Stomach (tissue), 8 donors: ENCODE measurements at regions not wholly inside any gene's neighbourhood (a gene's known extent, or its start where the extent isn't known, plus 50 kb on each side); places are given as distances from the start of the nearest gene placed in this dataset.

Experiments
- DNase-seq, 2 donors: peaks; one replicate each; pipeline versions ENCODE4 v3.0.0 to v3.0.0-alpha.2; 2013 to 2019
- H3K27ac ChIP-seq, 5 donors: fragments of 200-600 bp in 4 of 5; sonication (generic) in 4 of 5; one replicate each; pipeline ENCODE4 v1.5.1; 2013 to 2019; ENCODE audit warnings: mild to moderate bottlenecking in 1 of 5, moderate library complexity in 1 of 5
- H3K27me3 ChIP-seq, 3 donors: fragments of 200-600 bp; sonication (generic); one replicate each; pipeline ENCODE4 v1.5.1; 2017 to 2019; ENCODE audit warnings: mixed run types in 1 of 3
- H3K36me3 ChIP-seq, 4 donors: fragments of 200-600 bp; sonication (generic); 1 replicate in 3 of 4; 2 replicates in 1 of 4; pipeline ENCODE4 v1.5.1; 2016 to 2019
- H3K4me1 ChIP-seq, 4 donors: fragments of 200-600 bp; sonication (generic); one replicate each; pipeline ENCODE4 v1.5.1; 2016 to 2019
- H3K4me3 ChIP-seq, 4 donors: fragments of 200-600 bp; sonication (generic) in 3 of 4; one replicate each; pipeline ENCODE4 v1.5.1; 2016 to 2019; ENCODE audit warnings: mild to moderate bottlenecking in 1 of 4
- H3K9me3 ChIP-seq, 4 donors: fragments of 200-600 bp; sonication (generic); one replicate each; pipeline ENCODE4 v1.5.1; 2016 to 2019
- EP300 ChIP-seq: sonication (generic); formaldehyde crosslinking; IDR thresholded peaks from one replicate; pipeline ENCODE4 v1.6.1; 2017; ENCODE audit warnings: antibody characterized with exemption
- POLR2A ChIP-seq, 4 donors: fragments of 450-650 bp; IDR thresholded peaks; one replicate each; pipeline ENCODE4 v1.6.1; 2016; ENCODE audit warnings: antibody characterized with exemption in 4 of 4, control low read depth in 2 of 4, mild to moderate bottlenecking in 1 of 4, moderate library complexity in 1 of 4
- POLR2AphosphoS5 ChIP-seq, 3 donors: sonication (generic); formaldehyde crosslinking; IDR thresholded peaks; one replicate each; pipeline ENCODE4 v1.6.1; 2016; ENCODE audit warnings: antibody characterized with exemption in 3 of 3
- WGBS, 5 donors: extraction: QIAGEN DNeasy Blood & Tissue Kit in 3 of 5; methylation state at CpG; one replicate each; pipeline versions ENCODE4 v1.1.5 to v1.1.7; 2013 to 2018; 5-methylcytosine and 5-hydroxymethylcytosine counted together
- intact Hi-C: fragments of 100-400 bp; cut with DNase I; formaldehyde crosslinking; loops from one replicate; pipeline ENCODE4 v1.15.1; 2023; ENCODE audit warnings: low total_unique reads
- TF ChIP-seq, protein P1 (sequence below), 7 experiments: fragments of 450-650 bp in 4 of 7; fragments of 200-600 bp in 3 of 7; sonication (generic) in 3 of 7; IDR thresholded peaks; one replicate each; pipeline ENCODE4 v1.5.1; 2016 to 2019; ENCODE audit warnings: antibody characterized with exemption in 7 of 7, control low read depth in 2 of 7, mild to moderate bottlenecking in 1 of 7
- donor health status: healthy with polysubstance abuse.
- donor health status: Bipolar disorder and iron deficiency.
- donor health status: healthy.

DNA sequence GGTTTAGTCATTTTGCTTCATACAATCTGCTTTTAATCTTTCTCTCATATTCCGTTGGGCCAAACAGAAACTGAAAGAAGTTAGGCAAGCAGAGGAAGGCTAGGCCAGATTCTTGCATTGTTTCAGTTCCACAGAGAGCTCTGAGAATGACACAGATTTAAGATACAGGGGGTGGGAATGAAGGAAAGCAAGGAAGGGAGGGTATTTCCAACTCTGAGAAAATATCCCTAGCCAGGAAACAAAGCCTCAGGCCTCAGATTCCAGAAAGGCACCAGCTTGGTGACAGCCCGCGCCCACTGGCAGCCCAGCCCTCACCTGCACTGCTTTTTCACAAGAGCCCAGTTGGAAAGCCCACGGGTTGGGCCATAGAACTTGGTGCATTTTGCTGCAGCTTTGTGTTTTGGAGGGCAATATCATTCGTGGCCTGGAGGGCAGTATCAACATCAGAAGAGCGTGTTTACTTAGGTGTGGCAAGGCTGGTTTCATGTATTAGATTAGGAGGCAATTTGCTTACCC, 63.5 kb downstream of the ENC1 start:
- Histone ChIP-seq H3K27me3 (no peaks in the 10 kb centered on the region), H3K4me3 (no peak overlapping the region), H3K36me3 (no peaks in the 10 kb centered on the region), H3K27ac (peak overlapping the region; percentile 47 to 88 (median 77)), H3K9me3 (no peaks in the 10 kb centered on the region), H3K4me1 (peaks cover 19 to 47% (median 27%) of the 10 kb centered on the region in 4 donors)
- intact Hi-C loops: no loop called here
- WGBS, 5 donors: 21 to 55% (median 28%) methylated on average over 4 to 6 of the region's 6 CpGs
- TF ChIP-seq POLR2AphosphoS5 (IDR thresholded peaks at IDR 0.05): peak in 1 of 3 donors; percentile 40
- TF ChIP-seq POLR2A (IDR thresholded peaks at IDR 0.05): no peak
- DNase-seq: peak in 1 of 2 donors; percentile 80

DNA sequence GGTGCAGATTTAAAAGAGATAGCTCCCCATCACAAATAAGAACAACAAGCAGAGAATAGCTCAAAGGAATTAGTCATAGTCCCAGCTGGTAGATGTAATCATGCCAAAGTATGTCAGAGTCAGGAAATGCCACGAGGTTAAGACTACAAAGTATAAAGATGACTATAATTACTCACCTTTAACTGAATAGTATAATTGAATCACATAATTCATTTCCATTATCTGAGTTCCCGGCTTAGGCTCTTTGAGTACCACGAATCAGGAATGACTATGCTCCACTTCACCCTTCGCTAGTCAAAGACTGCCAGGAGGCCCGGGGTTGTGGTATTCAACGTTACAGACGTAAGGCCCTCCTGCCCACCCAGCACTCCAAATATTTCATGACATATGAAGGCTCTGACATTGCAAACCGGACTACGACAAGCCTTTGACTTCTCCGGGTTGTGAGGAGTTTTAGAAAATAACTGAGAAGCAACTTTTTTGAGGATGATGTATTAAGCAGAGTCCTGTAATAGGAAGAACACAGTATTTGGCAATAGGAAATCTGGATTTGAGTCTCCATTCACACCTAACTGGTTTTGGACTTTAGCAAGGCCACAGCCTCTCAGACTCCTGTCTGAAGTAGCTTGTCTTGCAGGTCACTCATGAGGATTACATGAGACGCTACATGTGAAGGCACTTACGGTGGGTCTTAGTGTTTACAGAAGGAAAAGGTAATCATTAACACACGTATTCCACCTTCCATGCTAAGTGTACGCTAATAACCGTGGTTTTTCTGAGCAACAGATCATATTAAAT, 64.6 kb downstream of the ENC1 start:
- no peaks in the 10 kb centered on the region for H3K9me3 ChIP-seq
- H3K27me3 ChIP-seq: no peaks in the 10 kb centered on the region
- intact Hi-C loops: no loop called here
- peaks cover 19 to 49% (median 25%) of the 10 kb centered on the region in 4 donors for H3K4me1 ChIP-seq
- no peak overlapping the region for H3K4me3 ChIP-seq
- WGBS, 5 donors: 69 to 74% (median 73%) methylated on average over 15 of the region's 15 CpGs
- H3K27ac ChIP-seq: peak overlapping the region in 4 of 5 donors; percentile 60 to 88 (median 80)
- DNase-seq: no peak
- TF ChIP-seq POLR2A (IDR thresholded peaks at IDR 0.05) (no peak), POLR2AphosphoS5 (IDR thresholded peaks at IDR 0.05) (peak in 1 of 3 donors; percentile 11), EP300 (no peak)
- H3K36me3 ChIP-seq: no peaks in the 10 kb centered on the region

DNA sequence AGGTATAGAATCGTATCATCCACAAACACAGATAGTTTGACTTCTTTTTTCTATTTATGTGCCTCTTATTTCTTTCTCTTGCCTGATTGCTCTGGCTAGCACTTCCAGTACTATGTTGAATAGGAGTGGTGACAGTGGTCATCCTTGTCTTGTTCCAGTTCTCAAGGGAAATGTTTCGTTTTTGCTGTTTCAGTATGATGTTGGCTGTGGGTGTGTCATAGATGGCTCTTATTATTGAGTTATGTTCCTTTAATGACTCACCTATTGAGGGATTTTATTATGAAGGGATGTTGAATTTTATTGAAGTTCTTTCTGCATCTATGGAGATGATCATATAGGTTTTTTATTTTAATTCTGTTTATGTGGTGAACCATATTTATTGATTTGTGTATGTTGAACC, 70.3 kb downstream of the ENC1 start:
- Histone ChIP-seq H3K9me3 (no peaks in the 10 kb centered on the region), H3K27me3 (no peaks in the 10 kb centered on the region), H3K4me1 (peaks cover 0 to 13% (median 4%) of the 10 kb centered on the region in 4 donors), H3K4me3 (no peak overlapping the region), H3K36me3 (no peaks in the 10 kb centered on the region), H3K27ac (no peak overlapping the region)
- TF ChIP-seq, protein P1, sequence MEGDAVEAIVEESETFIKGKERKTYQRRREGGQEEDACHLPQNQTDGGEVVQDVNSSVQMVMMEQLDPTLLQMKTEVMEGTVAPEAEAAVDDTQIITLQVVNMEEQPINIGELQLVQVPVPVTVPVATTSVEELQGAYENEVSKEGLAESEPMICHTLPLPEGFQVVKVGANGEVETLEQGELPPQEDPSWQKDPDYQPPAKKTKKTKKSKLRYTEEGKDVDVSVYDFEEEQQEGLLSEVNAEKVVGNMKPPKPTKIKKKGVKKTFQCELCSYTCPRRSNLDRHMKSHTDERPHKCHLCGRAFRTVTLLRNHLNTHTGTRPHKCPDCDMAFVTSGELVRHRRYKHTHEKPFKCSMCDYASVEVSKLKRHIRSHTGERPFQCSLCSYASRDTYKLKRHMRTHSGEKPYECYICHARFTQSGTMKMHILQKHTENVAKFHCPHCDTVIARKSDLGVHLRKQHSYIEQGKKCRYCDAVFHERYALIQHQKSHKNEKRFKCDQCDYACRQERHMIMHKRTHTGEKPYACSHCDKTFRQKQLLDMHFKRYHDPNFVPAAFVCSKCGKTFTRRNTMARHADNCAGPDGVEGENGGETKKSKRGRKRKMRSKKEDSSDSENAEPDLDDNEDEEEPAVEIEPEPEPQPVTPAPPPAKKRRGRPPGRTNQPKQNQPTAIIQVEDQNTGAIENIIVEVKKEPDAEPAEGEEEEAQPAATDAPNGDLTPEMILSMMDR (IDR thresholded peaks at IDR 0.05): no peak
- TF ChIP-seq POLR2A (IDR thresholded peaks at IDR 0.05) (no peak), POLR2AphosphoS5 (IDR thresholded peaks at IDR 0.05) (no peak), EP300 (no peak)
- DNase-seq: no peak
- WGBS, 5 donors: 69 to 87% (median 78%) methylated on average over 2 of the region's 2 CpGs
- intact Hi-C loops: no loop called here

DNA sequence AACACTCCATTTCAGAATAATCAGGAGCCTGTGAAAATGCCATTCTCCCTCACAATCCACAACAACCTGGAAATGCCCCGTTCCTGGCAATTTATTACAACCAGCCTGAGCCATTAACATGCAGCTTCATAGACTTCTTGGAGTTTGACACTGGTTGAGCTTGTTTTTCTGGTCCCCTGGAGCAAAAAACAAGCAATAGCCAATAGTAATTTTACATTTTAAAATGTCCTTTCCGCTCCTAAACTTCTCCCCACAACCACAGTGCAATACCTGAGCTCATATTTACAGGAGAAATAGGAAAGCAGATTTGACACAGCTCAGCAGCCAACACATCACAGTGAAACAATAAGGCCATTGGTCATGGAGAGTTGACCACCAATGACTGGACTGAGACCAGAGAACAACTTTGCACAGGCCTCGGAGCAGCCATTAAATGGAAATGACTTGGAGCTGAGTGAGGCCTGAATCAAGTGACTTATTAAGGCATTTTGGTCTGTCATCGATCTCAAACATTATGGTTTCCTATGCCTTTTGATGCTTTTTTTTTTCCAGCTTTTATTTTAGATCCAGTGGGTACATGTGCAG, 73.0 kb downstream of the ENC1 start:
- H3K4me1 ChIP-seq: peaks cover 0 to 13% (median 4%) of the 10 kb centered on the region in 4 donors

DNA sequence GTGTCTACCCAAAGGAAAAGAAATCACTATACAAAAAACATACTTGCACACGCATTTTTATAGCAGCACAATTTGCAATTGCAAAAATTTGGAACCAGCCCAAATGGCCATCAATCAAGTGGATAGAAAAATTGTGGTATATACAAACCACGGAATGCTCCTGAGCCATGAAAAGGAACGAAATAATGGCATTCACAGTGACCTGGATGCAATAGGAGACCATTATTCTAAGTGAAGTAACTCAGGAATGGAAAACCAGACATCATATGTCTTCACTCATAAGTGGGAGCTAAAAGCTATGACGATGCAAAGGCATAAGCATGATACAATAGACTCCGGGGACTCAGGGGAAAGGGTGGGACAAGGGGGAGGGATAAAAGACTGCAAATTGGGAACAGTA, 78.4 kb downstream of the ENC1 start:
- H3K9me3 ChIP-seq: no peaks in the 10 kb centered on the region
- H3K27ac ChIP-seq: no peak overlapping the region
- H3K4me3 ChIP-seq: no peak overlapping the region
- no peaks in the 10 kb centered on the region for H3K36me3 ChIP-seq
- WGBS, 5 donors: 61 to 82% (median 80%) methylated on average over 5 of the region's 5 CpGs
- intact Hi-C loops: no loop called here
- peaks cover 0 to 4% (median 0%) of the 10 kb centered on the region in 4 donors for H3K4me1 ChIP-seq
- DNase-seq: no peak
- TF ChIP-seq EP300 (no peak), POLR2A (IDR thresholded peaks at IDR 0.05) (no peak), POLR2AphosphoS5 (IDR thresholded peaks at IDR 0.05) (no peak)
- TF ChIP-seq, protein P1 (IDR thresholded peaks at IDR 0.05): no peak
- H3K27me3 ChIP-seq: no peaks in the 10 kb centered on the region

More for the DNA sequence above, 73.0 kb downstream of the ENC1 start:
- intact Hi-C loops: no loop called here
- no peak for TF ChIP-seq EP300
- no peak for TF ChIP-seq POLR2A (IDR thresholded peaks at IDR 0.05)
- TF ChIP-seq, protein P1 (IDR thresholded peaks at IDR 0.05): no peak
- no peak for TF ChIP-seq POLR2AphosphoS5 (IDR thresholded peaks at IDR 0.05)
- peak in 1 of 2 donors; percentile 76 for DNase-seq
- Histone ChIP-seq H3K9me3 (no peaks in the 10 kb centered on the region), H3K36me3 (no peaks in the 10 kb centered on the region), H3K27ac (no peak overlapping the region), H3K27me3 (no peaks in the 10 kb centered on the region), H3K4me3 (no peak overlapping the region)
- WGBS, 5 donors: 57 to 86% (median 70%) methylated on average over 4 of the region's 4 CpGs
